IMR-90 (cell line): ENCODE measurements at regions not wholly inside any gene's neighbourhood (a gene's known extent, or its start where the extent isn't known, plus 50 kb on each side); places are given as distances from the start of the nearest gene placed in this dataset.

ENCODE experiments used
- ATAC-seq: fragments of 200-7000 bp; cut with Tn5 transposase; 2 replicates; pipeline ENCODE4 v1.9.1; 2020; ENCODE audit warnings: low read depth, mild to moderate bottlenecking, moderate library complexity
- BruUV-seq: library from RNA; stranded (reverse); fragments of 400-500 nt; replicated peaks from 2 replicates; lab custom pipeline; 2021; lab: Mats Ljungman, UMichigan
- CTCF ChIA-PET: fragments of 300-600 bp; formaldehyde crosslinking; extraction: SDS; loops from one replicate; lab custom pipeline; 2021; ENCODE audit warnings: antibody characterized with exemption; lab: Yijun Ruan, JAX
- POLR2A ChIA-PET: fragments of 300-600 bp; sonication (Branson Sonifier 250); formaldehyde crosslinking; loops from one replicate; lab custom pipeline; 2022; ENCODE audit warnings: antibody characterized with exemption; ENCODE audit not compliant: unreplicated experiment; lab: Charles Lee
- DNase-seq: peaks from one replicate; pipeline ENCODE4 v3.0.0; 2013
- H2AFZ ChIP-seq: replicated peaks from 2 replicates; pipeline ENCODE3; 2013; ENCODE audit warnings: low read length, mild to moderate bottlenecking; ENCODE audit not compliant: poor library complexity
- H2AK5ac ChIP-seq: 2 replicates; pipeline ENCODE4 v1.6.1; 2013; ENCODE audit warnings: low read depth, low read length, inconsistent platforms
- H2AK9ac ChIP-seq: replicated peaks from 2 replicates; pipeline ENCODE3; 2013; ENCODE audit warnings: mild to moderate bottlenecking, low read depth, low read length, moderate library complexity; ENCODE audit not compliant: poor library complexity
- H2BK120ac ChIP-seq: 2 replicates; pipeline ENCODE4 v1.6.1; 2013; ENCODE audit warnings: low read depth, low read length, inconsistent platforms
- H2BK15ac ChIP-seq: 3 replicates; pipeline ENCODE4 v1.6.1; 2013; ENCODE audit warnings: low read depth, low read length, inconsistent platforms
- H2BK20ac ChIP-seq: 2 replicates; pipeline ENCODE4 v1.6.1; 2013; ENCODE audit warnings: low read depth, mild to moderate bottlenecking, inconsistent platforms, low read length, moderate library complexity
- H2BK5ac ChIP-seq: 2 replicates; pipeline ENCODE4 v1.6.1; 2013; ENCODE audit warnings: mild to moderate bottlenecking, low read depth, low read length, inconsistent platforms; ENCODE audit not compliant: poor library complexity, severe bottlenecking
- H3K14ac ChIP-seq: replicated peaks from 2 replicates; pipeline ENCODE4 v1.6.1; 2013; ENCODE audit warnings: low read depth, low read length, inconsistent platforms
- H3K18ac ChIP-seq: 2 replicates; pipeline ENCODE4 v1.6.1; 2013; ENCODE audit warnings: low read depth, low read length, control low read depth
- H3K23ac ChIP-seq: 2 replicates; pipeline ENCODE4 v1.6.1; 2013; ENCODE audit warnings: low read depth, low read length, inconsistent platforms
- H3K27ac ChIP-seq: 2 replicates; pipeline ENCODE4 v1.5.1; 2013; ENCODE audit warnings: mild to moderate bottlenecking, control low read depth, low read length; ENCODE audit not compliant: insufficient read depth
- H3K27me3 ChIP-seq: 2 replicates; pipeline ENCODE4 v1.6.1; 2013; ENCODE audit warnings: low read length; ENCODE audit not compliant: control insufficient read depth, insufficient read depth
- H3K36me3 ChIP-seq: 2 replicates; pipeline ENCODE4 v1.6.1; 2013; ENCODE audit warnings: low read length, mixed read lengths; ENCODE audit not compliant: control insufficient read depth, insufficient read depth
- H3K4ac ChIP-seq: 2 replicates; pipeline ENCODE4 v1.6.1; 2013; ENCODE audit warnings: low read depth, low read length, inconsistent platforms
- H3K4me1 ChIP-seq: 2 replicates; pipeline ENCODE4 v1.6.1; 2013; ENCODE audit warnings: low read length, mixed read lengths; ENCODE audit not compliant: control insufficient read depth, insufficient read depth
- H3K4me2 ChIP-seq: 2 replicates; pipeline ENCODE4 v1.6.1; 2013; ENCODE audit warnings: low read depth, mild to moderate bottlenecking, control low read depth, low read length, moderate library complexity
- H3K4me3 ChIP-seq: 2 replicates; pipeline ENCODE4 v1.5.1; 2013; ENCODE audit warnings: low read depth, mild to moderate bottlenecking, control low read depth, low read length, moderate library complexity; ENCODE audit not compliant: insufficient read depth
- H3K56ac ChIP-seq: 2 replicates; pipeline ENCODE4 v1.6.1; 2013; ENCODE audit warnings: low read length, inconsistent platforms; ENCODE audit not compliant: insufficient read depth; ENCODE audit errors: extremely low read depth
- H3K79me1 ChIP-seq, 2 experiments: 2 replicates each; pipeline ENCODE4 v1.6.1; 2013; ENCODE audit warnings: low read length in 2 of 2, inconsistent platforms in 1 of 2, low read depth in 1 of 2
- H3K9ac ChIP-seq: 2 replicates; pipeline ENCODE4 v1.6.1; 2013; ENCODE audit warnings: low read depth, low read length, control low read depth
- H3K9me1 ChIP-seq: 2 replicates; pipeline ENCODE4 v1.6.1; 2013; ENCODE audit warnings: low read length, inconsistent platforms; ENCODE audit not compliant: insufficient read depth
- H3K9me3 ChIP-seq: 2 replicates; pipeline ENCODE4 v1.6.1; 2013; ENCODE audit warnings: low read length; ENCODE audit not compliant: control insufficient read depth, insufficient read depth
- H4K20me1 ChIP-seq: 2 replicates; pipeline ENCODE4 v1.6.1; 2013; ENCODE audit warnings: low read length, inconsistent platforms; ENCODE audit not compliant: insufficient read depth
- H4K5ac ChIP-seq: 2 replicates; pipeline ENCODE4 v1.6.1; 2013; ENCODE audit warnings: mild to moderate bottlenecking, low read depth, low read length, control low read depth
- H4K8ac ChIP-seq, 2 experiments: 2 replicates each; pipeline ENCODE4 v1.6.1; 2013; ENCODE audit warnings: low read depth in 2 of 2, low read length in 2 of 2, control low read depth in 1 of 2, inconsistent platforms in 1 of 2
- H4K91ac ChIP-seq: 2 replicates; pipeline ENCODE4 v1.6.1; 2013; ENCODE audit warnings: low read depth, low read length, inconsistent platforms; ENCODE audit not compliant: insufficient read depth
- BHLHE40 ChIP-seq: fragments of 150-350 bp; IDR thresholded peaks from 2 replicates; pipeline ENCODE4 v1.6.1; 2016; ENCODE audit warnings: mild to moderate bottlenecking, low read depth, low read length
- CEBPB ChIP-seq: IDR thresholded peaks from 2 replicates; pipeline ENCODE4 v1.6.1; 2012; ENCODE audit warnings: low read depth, low read length, improper control_type of control experiment
- CHD1 ChIP-seq: IDR thresholded peaks from 2 replicates; pipeline ENCODE4 v1.6.1; 2012; ENCODE audit warnings: low read depth, low read length, improper control_type of control experiment
- MXI1 ChIP-seq: IDR thresholded peaks from 2 replicates; pipeline ENCODE4 v1.6.1; 2012; ENCODE audit warnings: low read depth, mild to moderate bottlenecking, low read length, moderate library complexity, borderline replicate concordance
- NFE2L2 ChIP-seq: fragments of 150-350 bp; IDR thresholded peaks from 2 replicates; pipeline ENCODE4 v1.6.1; 2016; ENCODE audit warnings: low read depth, mild to moderate bottlenecking, low read length
- SMC3 ChIP-seq: fragments of 150-350 bp; IDR thresholded peaks from 2 replicates; pipeline ENCODE4 v1.6.1; 2016; ENCODE audit warnings: low read depth, mild to moderate bottlenecking, antibody characterized with exemption, low read length, moderate library complexity
- WGBS, 2 experiments: methylation state at CpG; one replicate each; pipeline versions ENCODE4 v1.1.5 to v1.1.7; 2013; ENCODE audit warnings: missing lambda C conversion rate in 2 of 2; ENCODE audit not compliant: insufficient read length in 1 of 2; ENCODE audit errors: extremely low coverage in 2 of 2; 5-methylcytosine and 5-hydroxymethylcytosine counted together
- dilution Hi-C: fragments of 300-500 bp; cut with HindIII; formaldehyde crosslinking; loops from one replicate; pipeline ENCODE4 v1.14.3; 2018; ENCODE audit warnings: low sequenced_read_pairs; ENCODE audit not compliant: unreplicated experiment
- in situ Hi-C: fragments of 300-500 bp; cut with MboI; formaldehyde crosslinking; loops from 3 replicates; pipeline ENCODE4 v1.14.3; 2019; ENCODE audit warnings: low sequenced_read_pairs, inconsistent platforms, mixed read lengths
- intact Hi-C: fragments of 100-400 bp; cut with micrococcal nuclease; formaldehyde crosslinking; loops from 2 replicates; pipeline ENCODE4 v1.10.0; 2022
- TF ChIP-seq, protein P1 (sequence below): conservative IDR thresholded peaks from 2 replicates; pipeline ENCODE4 v1.5.1; 2012; ENCODE audit warnings: mild to moderate bottlenecking, low read depth, low read length, improper control_type of control experiment

DNA sequence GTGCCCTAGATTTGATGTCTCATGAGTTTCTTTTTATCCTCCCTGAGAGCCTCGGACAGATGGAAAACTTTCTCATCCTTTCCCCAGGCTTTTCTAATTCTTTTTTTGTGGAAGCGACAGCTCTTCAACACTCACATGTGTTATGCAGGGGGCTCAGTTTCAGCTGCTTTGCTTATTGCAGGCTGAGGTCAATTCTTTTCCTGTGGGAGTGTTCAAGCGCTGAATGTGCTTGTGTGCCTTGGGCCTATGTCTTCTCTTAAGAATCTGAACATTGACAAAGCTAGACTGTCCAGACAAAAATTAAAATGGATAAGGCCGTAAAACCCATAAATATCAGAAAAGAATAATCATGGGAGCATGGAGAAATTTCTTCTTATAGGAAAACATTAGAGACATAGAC is 125.2 kb upstream of the STEAP4 start:
- in situ Hi-C loops = no loop called here
- intact Hi-C loops = no loop called here
- H3K4me2 ChIP-seq = no peak overlapping the region
- no peak overlapping the region for H2BK15ac ChIP-seq
- TF ChIP-seq BHLHE40 = no peak
- no peak for TF ChIP-seq CEBPB
- no peak for TF ChIP-seq CHD1
- no peak for TF ChIP-seq MXI1
- TF ChIP-seq, protein P1, sequence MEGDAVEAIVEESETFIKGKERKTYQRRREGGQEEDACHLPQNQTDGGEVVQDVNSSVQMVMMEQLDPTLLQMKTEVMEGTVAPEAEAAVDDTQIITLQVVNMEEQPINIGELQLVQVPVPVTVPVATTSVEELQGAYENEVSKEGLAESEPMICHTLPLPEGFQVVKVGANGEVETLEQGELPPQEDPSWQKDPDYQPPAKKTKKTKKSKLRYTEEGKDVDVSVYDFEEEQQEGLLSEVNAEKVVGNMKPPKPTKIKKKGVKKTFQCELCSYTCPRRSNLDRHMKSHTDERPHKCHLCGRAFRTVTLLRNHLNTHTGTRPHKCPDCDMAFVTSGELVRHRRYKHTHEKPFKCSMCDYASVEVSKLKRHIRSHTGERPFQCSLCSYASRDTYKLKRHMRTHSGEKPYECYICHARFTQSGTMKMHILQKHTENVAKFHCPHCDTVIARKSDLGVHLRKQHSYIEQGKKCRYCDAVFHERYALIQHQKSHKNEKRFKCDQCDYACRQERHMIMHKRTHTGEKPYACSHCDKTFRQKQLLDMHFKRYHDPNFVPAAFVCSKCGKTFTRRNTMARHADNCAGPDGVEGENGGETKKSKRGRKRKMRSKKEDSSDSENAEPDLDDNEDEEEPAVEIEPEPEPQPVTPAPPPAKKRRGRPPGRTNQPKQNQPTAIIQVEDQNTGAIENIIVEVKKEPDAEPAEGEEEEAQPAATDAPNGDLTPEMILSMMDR = no peak
- TF ChIP-seq NFE2L2 = no peak
- TF ChIP-seq SMC3 = no peak
- no peak overlapping the region for H2AK5ac ChIP-seq
- no peaks in the 10 kb centered on the region for H3K79me1 ChIP-seq
- H3K23ac ChIP-seq = no peak overlapping the region
- CTCF ChIA-PET = no interaction called here
- POLR2A ChIA-PET = no interaction called here
- H2BK20ac ChIP-seq = no peak overlapping the region
- no peak overlapping the region for H2BK5ac ChIP-seq
- no CpG with 5 or more reads among the region's 4 CpGs for WGBS, 2 experiments
- H4K20me1 ChIP-seq = no peaks in the 10 kb centered on the region
- H4K91ac ChIP-seq = no peak overlapping the region
- H3K9me3 ChIP-seq = peaks cover 3% of the 10 kb centered on the region; the same call in 1 of the 2 replicates
- no peak for ATAC-seq
- H3K56ac ChIP-seq = no peak overlapping the region
- no peak for DNase-seq
- no peaks in the 10 kb centered on the region for H3K36me3 ChIP-seq
- H2AFZ ChIP-seq = no peak overlapping the region
- no peaks in the 10 kb centered on the region for H3K27me3 ChIP-seq
- H2AK9ac ChIP-seq = no peak overlapping the region
- no peak overlapping the region for H4K8ac ChIP-seq
- H3K9me1 ChIP-seq = no peaks in the 10 kb centered on the region
- no peak overlapping the region for H3K27ac ChIP-seq
- no peak overlapping the region for H3K18ac ChIP-seq
- H3K9ac ChIP-seq = no peak overlapping the region
- H2BK120ac ChIP-seq = no peak overlapping the region
- dilution Hi-C loops = no loop called here
- H3K4me3 ChIP-seq = no peak overlapping the region
- no peak overlapping the region for H3K14ac ChIP-seq
- H3K4me1 ChIP-seq = no peaks in the 10 kb centered on the region
- H4K5ac ChIP-seq = no peak overlapping the region
- no peak overlapping the region for H3K4ac ChIP-seq
- no TSS peak for BruUV-seq
